H1 (cell line): ENCODE measurements at regions not wholly inside any gene's neighbourhood (a gene's known extent, or its start where the extent isn't known, plus 50 kb on each side); places are given as distances from the start of the nearest gene placed in this dataset.

ENCODE experiments used
- CTCF ChIA-PET: fragments of 300-600 bp; sonication (Branson Sonifier 250); formaldehyde crosslinking; loops from one replicate; lab custom pipeline; 2021; ENCODE audit not compliant: partially characterized antibody; lab: Charles Lee
- POLR2A ChIA-PET: fragments of 300-600 bp; sonication (Branson Sonifier 250); formaldehyde crosslinking; loops from one replicate; lab custom pipeline; 2021; ENCODE audit warnings: inconsistent platforms; ENCODE audit not compliant: partially characterized antibody; lab: Charles Lee
- DNase-seq, 2 experiments: peaks; one replicate each; pipeline versions ENCODE4 v3.0.0 to v3.0.0-alpha.2; 2010 to 2022; ENCODE audit warnings: low spot score in 2 of 2, low read depth in 1 of 2, mixed read lengths in 1 of 2
- FAIRE-seq: peaks from 2 replicates; lab custom pipeline; 2011; peaks lifted over from hg19 to GRCh38; lab: Jason Lieb, UNC
- H2AFZ ChIP-seq: 2 replicates; pipeline ENCODE4 v1.8.1; 2012; ENCODE audit warnings: low read length, inconsistent platforms
- H2AK5ac ChIP-seq: 2 replicates; pipeline ENCODE4 v1.6.1; 2013; ENCODE audit warnings: low read depth, low read length
- H2BK120ac ChIP-seq: replicated peaks from 2 replicates; pipeline ENCODE3; 2013; ENCODE audit warnings: low read depth, low read length, inconsistent platforms
- H2BK12ac ChIP-seq: 2 replicates; pipeline ENCODE4 v1.6.1; 2013; ENCODE audit warnings: low read depth, low read length
- H2BK15ac ChIP-seq: 2 replicates; pipeline ENCODE4 v1.6.1; 2013; ENCODE audit warnings: low read length
- H2BK20ac ChIP-seq: 2 replicates; pipeline ENCODE4 v1.6.1; 2013; ENCODE audit warnings: low read length
- H2BK5ac ChIP-seq: 2 replicates; pipeline ENCODE4 v1.6.1; 2013; ENCODE audit warnings: low read depth, low read length
- H3K14ac ChIP-seq: 2 replicates; pipeline ENCODE4 v1.6.1; 2013; ENCODE audit warnings: inconsistent platforms; ENCODE audit not compliant: insufficient read length
- H3K18ac ChIP-seq: 2 replicates; pipeline ENCODE4 v1.6.1; 2013; ENCODE audit warnings: low read length; ENCODE audit errors: extremely low read depth
- H3K23ac ChIP-seq: 2 replicates; pipeline ENCODE4 v1.6.1; 2013; ENCODE audit warnings: inconsistent platforms; ENCODE audit not compliant: insufficient read length
- H3K23me2 ChIP-seq: 2 replicates; pipeline ENCODE4 v1.6.1; 2013; ENCODE audit warnings: low read depth, low read length
- H3K27ac ChIP-seq: 2 replicates; pipeline ENCODE4 v1.6.1; 2011; ENCODE audit warnings: low read depth, low read length, inconsistent platforms
- H3K27me3 ChIP-seq, 4 experiments: replicated peaks in 1 of 4; 1 replicate in 1 of 4; 2 replicates in 3 of 4; pipeline versions ENCODE4 v1.6.1 to v1.8.1; 2011 to 2013; ENCODE audit warnings: low read length in 3 of 4, mild to moderate bottlenecking in 3 of 4, inconsistent platforms in 2 of 4, mixed read lengths in 2 of 4, moderate library complexity in 1 of 4; ENCODE audit not compliant: control insufficient read depth in 3 of 4, insufficient read depth in 3 of 4; ENCODE audit errors: extremely low read depth in 1 of 4
- H3K36me3 ChIP-seq, 4 experiments: 2 replicates each; pipeline versions ENCODE4 v1.6.1 to v1.8.1; 2011 to 2013; ENCODE audit warnings: mild to moderate bottlenecking in 4 of 4, low read length in 3 of 4, moderate library complexity in 2 of 4, control low read depth in 1 of 4, inconsistent platforms in 1 of 4; ENCODE audit not compliant: insufficient read depth in 4 of 4, control insufficient read depth in 2 of 4
- H3K4ac ChIP-seq: replicated peaks from 2 replicates; pipeline ENCODE3; 2013; ENCODE audit warnings: low read length, low read depth, mixed read lengths, inconsistent platforms; ENCODE audit not compliant: insufficient read length
- H3K4me1 ChIP-seq, 4 experiments: replicated peaks in 1 of 4; 1 replicate in 1 of 4; 2 replicates in 3 of 4; pipeline versions ENCODE4 v1.6.1 to v1.8.1; 2011 to 2013; ENCODE audit warnings: low read length in 3 of 4, inconsistent platforms in 2 of 4, mixed read lengths in 1 of 4; ENCODE audit not compliant: insufficient read depth in 4 of 4, control insufficient read depth in 3 of 4
- H3K4me2 ChIP-seq, 2 experiments: 2 replicates each; pipeline versions ENCODE4 v1.6.1 to v1.8.1; 2011 to 2013; ENCODE audit warnings: low read depth in 2 of 2, low read length in 2 of 2, control low read depth in 1 of 2, inconsistent platforms in 1 of 2, mild to moderate bottlenecking in 1 of 2; ENCODE audit not compliant: insufficient read depth in 1 of 2
- H3K4me3 ChIP-seq, 4 experiments: fragments of 200-600, 300-600 bp in 1 of 4; sonication (generic), shearing (Covaris generic), sonication (Bioruptor Twin) in 1 of 4; 2 replicates each; pipeline versions ENCODE4 v1.5.1 to v1.8.1; 2011 to 2016; ENCODE audit warnings: low read length in 4 of 4, low read depth in 3 of 4, control low read depth in 2 of 4, inconsistent platforms in 2 of 4, mild to moderate bottlenecking in 2 of 4, mixed read lengths in 1 of 4, moderate library complexity in 1 of 4; ENCODE audit not compliant: insufficient read depth in 2 of 4; ENCODE audit errors: extremely low read depth in 1 of 4
- H3K56ac ChIP-seq: replicated peaks from 2 replicates; pipeline ENCODE3; 2013; ENCODE audit warnings: low read depth, mild to moderate bottlenecking, mixed read lengths, low read length, inconsistent platforms; ENCODE audit not compliant: insufficient read length
- H3K79me1 ChIP-seq: 2 replicates; pipeline ENCODE4 v1.6.1; 2013; ENCODE audit warnings: low read depth, low read length, control low read depth
- H3K79me2 ChIP-seq, 2 experiments: 2 replicates each; pipeline versions ENCODE4 v1.6.1 to v1.8.1; 2012 to 2013; ENCODE audit warnings: low read length in 2 of 2, mild to moderate bottlenecking in 2 of 2, inconsistent platforms in 1 of 2; ENCODE audit not compliant: insufficient read depth in 2 of 2, control insufficient read depth in 1 of 2
- H3K9ac ChIP-seq, 4 experiments: replicated peaks in 1 of 4; 1 replicate in 1 of 4; 2 replicates in 3 of 4; pipeline versions ENCODE4 v1.6.1 to v1.8.1; 2011 to 2013; ENCODE audit warnings: low read depth in 3 of 4, low read length in 3 of 4, control low read depth in 2 of 4, mild to moderate bottlenecking in 2 of 4, moderate library complexity in 2 of 4, inconsistent platforms in 1 of 4; ENCODE audit errors: extremely low read depth in 1 of 4
- H3K9me3 ChIP-seq, 2 experiments: 2 replicates each; pipeline versions ENCODE4 v1.6.1 to v1.8.1; 2012 to 2013; ENCODE audit warnings: mild to moderate bottlenecking in 2 of 2, moderate library complexity in 2 of 2, control low read depth in 1 of 2, inconsistent platforms in 1 of 2, low read depth in 1 of 2, low read length in 1 of 2, mixed read lengths in 1 of 2; ENCODE audit not compliant: insufficient read depth in 2 of 2
- H4K20me1 ChIP-seq, 2 experiments: replicated peaks in 1 of 2; 2 replicates each; pipeline versions ENCODE3 to v1.8.1; 2011 to 2013; ENCODE audit warnings: inconsistent platforms in 2 of 2, low read length in 2 of 2, mild to moderate bottlenecking in 1 of 2; ENCODE audit not compliant: insufficient read depth in 2 of 2, control insufficient read depth in 1 of 2
- H4K5ac ChIP-seq: 2 replicates; pipeline ENCODE4 v1.6.1; 2013; ENCODE audit warnings: low read length, low read depth, mixed read lengths, inconsistent platforms; ENCODE audit not compliant: insufficient read length
- H4K8ac ChIP-seq: 2 replicates; pipeline ENCODE4 v1.8.0; 2013; ENCODE audit warnings: mild to moderate bottlenecking, moderate library complexity, low read length, inconsistent platforms; ENCODE audit not compliant: insufficient read depth; ENCODE audit errors: extremely low read depth
- H4K91ac ChIP-seq: replicated peaks from 2 replicates; pipeline ENCODE3; 2013; ENCODE audit warnings: low read length, mixed read lengths, inconsistent platforms; ENCODE audit not compliant: insufficient read length
- BRCA1 ChIP-seq: IDR thresholded peaks from 2 replicates; pipeline ENCODE4 v1.6.1; 2012; ENCODE audit warnings: low read depth, low read length, improper control_type of control experiment
- CBX5 ChIP-seq: fragments of 300-800, 300-1000 bp; sonication (generic); IDR thresholded peaks from 2 replicates; pipeline ENCODE4 v1.7.1; 2016; ENCODE audit warnings: antibody characterized with exemption, low read length, low read depth
- CEBPB ChIP-seq: IDR thresholded peaks from 2 replicates; pipeline ENCODE4 v1.6.1; 2012; ENCODE audit warnings: low read depth, low read length
- CHD1 ChIP-seq: IDR thresholded peaks from 2 replicates; pipeline ENCODE4 v1.6.1; 2012; ENCODE audit warnings: low read depth, low read length, improper control_type of control experiment
- CTBP2 ChIP-seq: IDR thresholded peaks from 2 replicates; pipeline ENCODE4 v1.7.0; 2011; ENCODE audit warnings: borderline replicate concordance, mild to moderate bottlenecking, moderate library complexity, mixed read lengths, low read length; ENCODE audit not compliant: insufficient read depth, insufficient read length
- HDAC2 ChIP-seq, 2 experiments: fragments of 300-600 bp in 1 of 2; sonication (generic) in 1 of 2; IDR thresholded peaks; 2 replicates each; pipeline ENCODE4 v1.6.1; 2011 to 2012; ENCODE audit warnings: low read depth in 2 of 2, low read length in 2 of 2, mild to moderate bottlenecking in 2 of 2, moderate library complexity in 2 of 2, borderline replicate concordance in 1 of 2, inconsistent platforms in 1 of 2
- HDAC6 ChIP-seq: IDR thresholded peaks from one replicate; pipeline ENCODE4 v1.7.1; 2012; ENCODE audit warnings: low read depth, mild to moderate bottlenecking, inconsistent platforms, low read length, moderate library complexity
- MAFK ChIP-seq: IDR thresholded peaks from 2 replicates; pipeline ENCODE4 v1.6.1; 2012; ENCODE audit warnings: low read depth, mild to moderate bottlenecking, improper control_type of control experiment, low read length
- MAX ChIP-seq: IDR thresholded peaks from 2 replicates; pipeline ENCODE4 v1.6.1; 2012; ENCODE audit warnings: inconsistent platforms
- NRF1 ChIP-seq: IDR thresholded peaks from 2 replicates; pipeline ENCODE4 v1.6.1; 2011; ENCODE audit warnings: mild to moderate bottlenecking, low read depth, low read length, improper control_type of control experiment
- POLR2AphosphoS5 ChIP-seq: IDR thresholded peaks from 2 replicates; pipeline ENCODE4 v1.6.1; 2011; ENCODE audit warnings: low read depth, low read length
- POU5F1 ChIP-seq: IDR thresholded peaks from 2 replicates; pipeline ENCODE4 v1.6.1; 2011; ENCODE audit warnings: low read depth, mild to moderate bottlenecking, low read length, moderate library complexity
- SIN3A ChIP-seq, 2 experiments: IDR thresholded peaks in 1 of 2; conservative IDR thresholded peaks in 1 of 2; 2 replicates each; pipeline ENCODE4 v1.6.1; 2011 to 2012; ENCODE audit warnings: low read length in 2 of 2, improper control_type of control experiment in 1 of 2, low read depth in 1 of 2, mild to moderate bottlenecking in 1 of 2
- SIRT6 ChIP-seq: IDR thresholded peaks from one replicate; pipeline ENCODE4 v1.7.1; 2012; ENCODE audit warnings: low read length, inconsistent platforms
- TAF7 ChIP-seq: optimal IDR thresholded peaks from 2 replicates; pipeline ENCODE3; 2011; ENCODE audit warnings: low read depth, mild to moderate bottlenecking, inconsistent platforms, low read length, moderate library complexity, borderline replicate concordance
- WGBS, 2 experiments: shearing (Covaris generic) in 1 of 2; methylation state at CpG; one replicate each; pipeline versions ENCODE4 v1.1.6 to v1.1.7; 2013 to 2015; ENCODE audit warnings: low lambda C conversion rate in 2 of 2, mixed read lengths in 2 of 2, inconsistent platforms in 1 of 2, low coverage in 1 of 2, missing lambda C conversion rate in 1 of 2; ENCODE audit not compliant: insufficient replicate concordance in 2 of 2, insufficient coverage in 1 of 2, insufficient read length in 1 of 2; ENCODE audit errors: extremely low coverage in 1 of 2, missing lambda C conversion rate in 1 of 2; 5-methylcytosine and 5-hydroxymethylcytosine counted together

- Histone ChIP-seq H3K14ac (no peak overlapping the region), H4K91ac (no peak overlapping the region), H3K56ac (no peak overlapping the region), H2BK120ac (no peak overlapping the region), H3K18ac (no peak overlapping the region), H3K27me3 (no peaks in the 10 kb centered on the region), H3K23ac (no peak overlapping the region), H3K79me1 (no peaks in the 10 kb centered on the region), H2BK5ac (no peak overlapping the region), H3K27ac (no peak overlapping the region), H3K9me3 (peaks cover 7 to 8% of the 10 kb centered on the region in 2 experiments), H3K9ac (no peak overlapping the region), H2BK12ac (no peak overlapping the region), H4K5ac (no peak overlapping the region), H3K4me1 (no peaks in the 10 kb centered on the region; a peak in 1 of 7 replicates), H2AK5ac (no peak overlapping the region), H4K20me1 (no peaks in the 10 kb centered on the region), H2BK15ac (no peak overlapping the region), H3K4ac (no peak overlapping the region), H3K36me3 (0 out of 8 replicates have a peak, but pooled peaks cover 0 to under 1% (median 0%) of the 10 kb centered on the region in 4 experiments), H2AFZ (no peak overlapping the region), H3K79me2 (no peaks in the 10 kb centered on the region), H3K23me2 (no peaks in the 10 kb centered on the region), H3K4me3 (no peak overlapping the region), H2BK20ac (no peak overlapping the region), H3K4me2 (no peak overlapping the region), H4K8ac (no peak overlapping the region)
- whole genome bisulfite sequencing, 2 experiments, result 86% methylated on average over 4 of the region's 4 CpGs; no CpG with 5 or more reads in 1 of the 2 experiments
- DNase-seq, result no peak
- FAIRE-seq, result no peak
- CTCF ChIA-PET, result interaction anchor here (0.9 to 1.8 kb wide), 3 partner anchors 9 to 27 kb away, joined by 4 to 7 read pairs (median 4); no protein-coding TSS in a partner anchor
- POLR2A ChIA-PET, result no interaction called here
- no peak for TF ChIP-seq NRF1
- no peak for TF ChIP-seq POLR2AphosphoS5
- TF ChIP-seq TAF7, result no peak
- no peak for TF ChIP-seq HDAC6
- no peak for TF ChIP-seq HDAC2 (IDR thresholded peaks at IDR 0.05; ENCODE audit: borderline replicate concordance in 1 of 2, low read depth in 2 of 2, low read length in 2 of 2)
- no peak for TF ChIP-seq CBX5
- TF ChIP-seq SIRT6, result no peak
- no peak for TF ChIP-seq CTBP2
- TF ChIP-seq MAX, result no peak
- no peak for TF ChIP-seq POU5F1
- no peak for TF ChIP-seq CEBPB
- TF ChIP-seq SIN3A (conservative IDR thresholded peaks at IDR 0.05 in 1 of 2, IDR thresholded peaks at IDR 0.05 in 1 of 2; ENCODE audit: low read depth in 1 of 2, low read length in 2 of 2), result no peak
- TF ChIP-seq MAFK, result no peak
- no peak for TF ChIP-seq BRCA1
- TF ChIP-seq CHD1, result no peak
These were observed 439.2 kb upstream of the ERCC4 start for GRCh38 chr16:13480801-13481200.
